ENCODE measurements at regions not wholly inside any gene's neighbourhood (a gene's known extent, or its start where the extent isn't known, plus 50 kb on each side); places are given as distances from the start of the nearest gene placed in this dataset.

DNA sequence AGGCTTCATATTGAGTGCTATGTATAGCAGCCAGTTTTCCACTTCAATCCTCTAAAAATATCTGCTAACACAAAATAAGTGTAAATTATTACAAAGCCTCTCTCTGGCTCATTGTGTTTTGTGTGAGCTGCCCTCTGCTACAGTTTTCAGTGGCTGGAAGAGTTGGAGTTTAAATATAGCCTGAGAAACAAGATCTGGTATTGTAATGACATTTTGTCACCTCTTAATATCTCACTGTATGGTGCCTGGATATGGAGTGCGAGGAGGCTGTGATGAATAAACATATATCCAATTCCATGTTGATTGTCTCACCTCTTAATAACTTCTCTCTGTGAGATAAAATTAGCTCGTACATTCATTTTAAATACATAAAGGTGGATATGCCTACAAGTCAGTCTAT lies 269.7 kb downstream of the FLRT2 start:
- Histone ChIP-seq H4K20me1 (ENCODE audit: low read depth) (no peaks in the 10 kb centered on the region), H3K27ac (no peak overlapping the region), H2AFZ (replicated peaks) (no peak overlapping the region), H3F3A (ENCODE audit: low read depth) (no peaks in the 10 kb centered on the region), H3K36me3 (no peaks in the 10 kb centered on the region), H3K9ac (no peak overlapping the region), H3K4me3 (no peak overlapping the region), H3K79me2 (ENCODE audit: low read depth) (no peaks in the 10 kb centered on the region), H3K27me3 (no peaks in the 10 kb centered on the region), H3K9me3 (ENCODE audit: low read depth) (no peaks in the 10 kb centered on the region), H3K4me1 (no peaks in the 10 kb centered on the region), H3K4me2 (no peak overlapping the region)
- Mint-ChIP-seq H3K9me3 (peaks cover 3% of the 10 kb centered on the region), H3K36me3 (no peaks in the 10 kb centered on the region), H3K27me3 (ENCODE audit: insufficient read depth, low read depth) (no peaks in the 10 kb centered on the region), H3K4me1 (no peaks in the 10 kb centered on the region), H3K27ac (no peak overlapping the region), H3K4me3 (no peak overlapping the region)
- no peak for DNase-seq (ENCODE audit: low spot score)
- TF ChIP-seq EZH2 (IDR thresholded peaks at IDR 0.05) (no peak), EZH2phosphoT487 (IDR thresholded peaks at IDR 0.05) (no peak)
- TF ChIP-seq, protein P1, sequence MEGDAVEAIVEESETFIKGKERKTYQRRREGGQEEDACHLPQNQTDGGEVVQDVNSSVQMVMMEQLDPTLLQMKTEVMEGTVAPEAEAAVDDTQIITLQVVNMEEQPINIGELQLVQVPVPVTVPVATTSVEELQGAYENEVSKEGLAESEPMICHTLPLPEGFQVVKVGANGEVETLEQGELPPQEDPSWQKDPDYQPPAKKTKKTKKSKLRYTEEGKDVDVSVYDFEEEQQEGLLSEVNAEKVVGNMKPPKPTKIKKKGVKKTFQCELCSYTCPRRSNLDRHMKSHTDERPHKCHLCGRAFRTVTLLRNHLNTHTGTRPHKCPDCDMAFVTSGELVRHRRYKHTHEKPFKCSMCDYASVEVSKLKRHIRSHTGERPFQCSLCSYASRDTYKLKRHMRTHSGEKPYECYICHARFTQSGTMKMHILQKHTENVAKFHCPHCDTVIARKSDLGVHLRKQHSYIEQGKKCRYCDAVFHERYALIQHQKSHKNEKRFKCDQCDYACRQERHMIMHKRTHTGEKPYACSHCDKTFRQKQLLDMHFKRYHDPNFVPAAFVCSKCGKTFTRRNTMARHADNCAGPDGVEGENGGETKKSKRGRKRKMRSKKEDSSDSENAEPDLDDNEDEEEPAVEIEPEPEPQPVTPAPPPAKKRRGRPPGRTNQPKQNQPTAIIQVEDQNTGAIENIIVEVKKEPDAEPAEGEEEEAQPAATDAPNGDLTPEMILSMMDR (IDR thresholded peaks at IDR 0.05) = no peak

DNA sequence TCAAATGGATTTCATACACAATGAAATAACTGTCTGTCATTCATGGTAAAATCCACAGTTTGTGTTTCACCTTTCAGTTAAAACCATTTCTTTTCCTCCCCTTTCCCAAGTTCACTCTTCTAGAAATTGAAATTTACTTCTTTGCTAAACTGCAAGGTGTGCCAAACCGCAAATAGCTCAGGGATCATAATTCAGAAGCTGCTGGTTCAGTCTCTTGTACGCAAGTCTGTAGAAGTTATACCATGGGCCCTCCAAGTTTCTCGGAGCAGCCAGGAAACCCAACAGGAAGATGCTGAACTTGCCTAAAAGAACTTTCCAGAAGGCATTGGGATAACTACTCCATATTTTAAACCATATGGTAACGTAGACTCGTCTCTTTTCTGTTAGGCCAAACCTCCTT lies 268.9 kb downstream of the FLRT2 start:
- H3K9me3 ChIP-seq (ENCODE audit: low read depth) = no peaks in the 10 kb centered on the region
- H3K4me3 ChIP-seq = no peak overlapping the region
- Mint-ChIP-seq H3K9me3 (peaks cover 3% of the 10 kb centered on the region), H3K27me3 (ENCODE audit: insufficient read depth, low read depth) (no peaks in the 10 kb centered on the region), H3K4me3 (no peak overlapping the region), H3K36me3 (no peaks in the 10 kb centered on the region), H3K4me1 (no peaks in the 10 kb centered on the region), H3K27ac (no peak overlapping the region)
- no peaks in the 10 kb centered on the region for H3K27me3 ChIP-seq
- H3K4me2 ChIP-seq = no peak overlapping the region
- H3K36me3 ChIP-seq = no peaks in the 10 kb centered on the region
- H4K20me1 ChIP-seq (ENCODE audit: low read depth) = no peaks in the 10 kb centered on the region
- H3K79me2 ChIP-seq (ENCODE audit: low read depth) = no peaks in the 10 kb centered on the region
- H3K27ac ChIP-seq = no peak overlapping the region
- no peak for TF ChIP-seq EZH2 (IDR thresholded peaks at IDR 0.05)
- no peak for DNase-seq (ENCODE audit: low spot score)
- no peaks in the 10 kb centered on the region for H3K4me1 ChIP-seq
- no peaks in the 10 kb centered on the region for H3F3A ChIP-seq (ENCODE audit: low read depth)
- no peak overlapping the region for H3K9ac ChIP-seq
- H2AFZ ChIP-seq (replicated peaks) = no peak overlapping the region

DNA sequence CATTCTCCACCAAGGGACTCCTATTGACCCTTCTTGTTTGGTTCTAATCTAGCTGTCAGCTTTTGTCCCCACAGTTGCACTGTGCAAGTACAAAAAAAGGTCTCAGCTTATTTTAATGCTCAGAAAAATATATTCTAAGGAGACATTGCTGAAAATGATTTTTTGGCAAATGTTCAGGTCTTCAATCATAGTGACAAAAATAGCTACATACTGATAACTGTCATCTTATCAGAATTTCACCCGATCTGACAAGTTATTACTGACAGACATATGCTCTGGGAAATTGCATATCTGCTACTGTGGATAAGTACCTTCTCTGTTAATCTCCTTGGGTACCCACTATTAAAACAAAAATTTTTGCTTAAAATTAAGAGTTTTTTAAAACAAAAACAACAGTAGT lies 263.6 kb downstream of the FLRT2 start:
- no peak for DNase-seq (ENCODE audit: low spot score)
- H3K27me3 ChIP-seq = no peaks in the 10 kb centered on the region
- no peak overlapping the region for H3K4me2 ChIP-seq
- no peak overlapping the region for H2AFZ ChIP-seq (replicated peaks)
- H3K27me3 Mint-ChIP-seq (ENCODE audit: insufficient read depth, low read depth) = peaks cover 3% of the 10 kb centered on the region
- H3K27ac Mint-ChIP-seq = no peak overlapping the region
- no peaks in the 10 kb centered on the region for H3F3A ChIP-seq (ENCODE audit: low read depth)
- H3K27ac ChIP-seq = no peak overlapping the region
- no peak overlapping the region for H3K4me3 ChIP-seq
- no peaks in the 10 kb centered on the region for H3K36me3 Mint-ChIP-seq
- no peaks in the 10 kb centered on the region for H4K20me1 ChIP-seq (ENCODE audit: low read depth)
- no peaks in the 10 kb centered on the region for H3K79me2 ChIP-seq (ENCODE audit: low read depth)
- peaks cover 5% of the 10 kb centered on the region for H3K4me1 ChIP-seq
- peaks cover 5% of the 10 kb centered on the region for H3K4me1 Mint-ChIP-seq
- H3K4me3 Mint-ChIP-seq = no peak overlapping the region
- no peak overlapping the region for H3K9ac ChIP-seq
- TF ChIP-seq, protein P1 (IDR thresholded peaks at IDR 0.05) = no peak
- no peak for TF ChIP-seq EZH2 (IDR thresholded peaks at IDR 0.05)
- TF ChIP-seq EZH2phosphoT487 (IDR thresholded peaks at IDR 0.05) = no peak
- H3K36me3 ChIP-seq = no peaks in the 10 kb centered on the region
- no peaks in the 10 kb centered on the region for H3K9me3 Mint-ChIP-seq
- H3K9me3 ChIP-seq (ENCODE audit: low read depth) = no peaks in the 10 kb centered on the region

DNA sequence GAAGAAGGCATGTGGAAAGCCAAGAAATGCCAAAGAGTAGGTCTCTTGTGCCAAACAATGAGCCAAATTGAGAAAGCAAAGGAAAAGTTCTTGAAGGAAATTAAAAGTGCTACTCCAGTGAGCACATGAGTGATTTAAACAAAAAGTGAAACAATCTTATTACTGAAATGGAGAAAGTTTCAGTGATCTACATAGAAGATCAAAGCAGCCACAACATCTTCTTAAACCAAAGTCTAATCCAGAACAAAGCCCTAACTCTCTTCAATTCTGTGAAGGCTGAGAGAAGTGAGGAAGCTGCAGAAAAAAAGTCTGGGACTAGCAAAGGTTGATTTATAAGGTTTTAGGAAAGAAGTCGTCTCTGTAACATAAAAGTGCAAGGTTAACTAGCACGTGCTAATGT lies 259.6 kb downstream of the FLRT2 start:
- H3K4me3 Mint-ChIP-seq = no peak overlapping the region
- H3K4me1 Mint-ChIP-seq = peaks cover 9% of the 10 kb centered on the region
- no peak overlapping the region for H3K4me2 ChIP-seq
- H3K27ac Mint-ChIP-seq = no peak overlapping the region
- H3K9ac ChIP-seq = no peak overlapping the region
- H3K9me3 ChIP-seq (ENCODE audit: low read depth) = no peaks in the 10 kb centered on the region
- no peaks in the 10 kb centered on the region for H3K79me2 ChIP-seq (ENCODE audit: low read depth)
- no peaks in the 10 kb centered on the region for H3K36me3 ChIP-seq
- peaks cover 3% of the 10 kb centered on the region for H3K27me3 Mint-ChIP-seq (ENCODE audit: insufficient read depth, low read depth)
- TF ChIP-seq, protein P1 (IDR thresholded peaks at IDR 0.05) = no peak
- no peak for TF ChIP-seq EZH2phosphoT487 (IDR thresholded peaks at IDR 0.05)
- no peak for TF ChIP-seq EZH2 (IDR thresholded peaks at IDR 0.05)
- no peaks in the 10 kb centered on the region for H3K27me3 ChIP-seq
- no peak overlapping the region for H2AFZ ChIP-seq (replicated peaks)
- H4K20me1 ChIP-seq (ENCODE audit: low read depth) = no peaks in the 10 kb centered on the region
- peaks cover 10% of the 10 kb centered on the region for H3K4me1 ChIP-seq
- no peaks in the 10 kb centered on the region for H3K9me3 Mint-ChIP-seq
- H3K36me3 Mint-ChIP-seq = no peaks in the 10 kb centered on the region
- no peak overlapping the region for H3K4me3 ChIP-seq
- no peak for DNase-seq (ENCODE audit: low spot score)
- H3K27ac ChIP-seq = no peak overlapping the region
- no peaks in the 10 kb centered on the region for H3F3A ChIP-seq (ENCODE audit: low read depth)

Measured in neural progenitor cell (in vitro differentiated cells).